ENCODE measurements at regions not wholly inside any gene's neighbourhood (a gene's known extent, or its start where the extent isn't known, plus 50 kb on each side); places are given as distances from the start of the nearest gene placed in this dataset.

DNA sequence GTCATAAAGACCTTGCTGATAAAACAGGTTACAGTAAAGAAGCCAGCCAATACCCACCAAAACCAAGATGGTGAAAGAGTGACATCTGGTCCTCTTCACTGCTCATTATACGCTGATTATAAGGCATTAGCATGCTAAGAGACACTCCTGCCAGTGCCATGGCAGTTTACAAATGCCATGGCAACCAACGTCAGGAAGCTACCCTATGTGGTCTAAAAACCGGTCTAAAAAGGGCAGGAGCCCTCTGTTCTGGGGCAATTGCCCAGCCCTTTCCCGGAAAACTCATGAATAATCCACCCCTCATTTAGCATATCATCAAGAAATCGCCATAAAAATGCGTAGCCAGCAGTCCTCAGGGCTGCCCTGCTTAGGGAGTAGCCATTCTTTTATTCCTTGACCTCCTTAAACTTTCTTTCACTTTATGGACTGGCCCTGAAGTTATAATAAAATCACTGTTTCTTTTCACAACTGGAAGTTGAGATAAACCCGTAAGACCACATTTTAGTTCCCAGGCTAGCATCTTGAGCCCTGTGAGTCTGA lies 260.5 kb upstream of the FAT1 start:
- TF ChIP-seq, protein P1, sequence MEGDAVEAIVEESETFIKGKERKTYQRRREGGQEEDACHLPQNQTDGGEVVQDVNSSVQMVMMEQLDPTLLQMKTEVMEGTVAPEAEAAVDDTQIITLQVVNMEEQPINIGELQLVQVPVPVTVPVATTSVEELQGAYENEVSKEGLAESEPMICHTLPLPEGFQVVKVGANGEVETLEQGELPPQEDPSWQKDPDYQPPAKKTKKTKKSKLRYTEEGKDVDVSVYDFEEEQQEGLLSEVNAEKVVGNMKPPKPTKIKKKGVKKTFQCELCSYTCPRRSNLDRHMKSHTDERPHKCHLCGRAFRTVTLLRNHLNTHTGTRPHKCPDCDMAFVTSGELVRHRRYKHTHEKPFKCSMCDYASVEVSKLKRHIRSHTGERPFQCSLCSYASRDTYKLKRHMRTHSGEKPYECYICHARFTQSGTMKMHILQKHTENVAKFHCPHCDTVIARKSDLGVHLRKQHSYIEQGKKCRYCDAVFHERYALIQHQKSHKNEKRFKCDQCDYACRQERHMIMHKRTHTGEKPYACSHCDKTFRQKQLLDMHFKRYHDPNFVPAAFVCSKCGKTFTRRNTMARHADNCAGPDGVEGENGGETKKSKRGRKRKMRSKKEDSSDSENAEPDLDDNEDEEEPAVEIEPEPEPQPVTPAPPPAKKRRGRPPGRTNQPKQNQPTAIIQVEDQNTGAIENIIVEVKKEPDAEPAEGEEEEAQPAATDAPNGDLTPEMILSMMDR (conservative IDR thresholded peaks at IDR 0.05 in 1 of 2, IDR thresholded peaks at IDR 0.05 in 1 of 2; ENCODE audit: extremely low read depth in 1 of 2, insufficient read depth in 1 of 2, low read depth in 1 of 2, low read length in 2 of 2) = no peak
- TF ChIP-seq EZH2 (IDR thresholded peaks at IDR 0.05; ENCODE audit: borderline replicate concordance, low read length) = no peak

Measured in mammary epithelial cell (primary cell).